Peyer's patch (tissue), 4 donors: ENCODE measurements at regions not wholly inside any gene's neighbourhood (a gene's known extent, or its start where the extent isn't known, plus 50 kb on each side); places are given as distances from the start of the nearest gene placed in this dataset.

Experiments
- DNase-seq, 3 donors: peaks; one replicate each; pipeline ENCODE4 v3.0.0-alpha.2; 2017 to 2019
- H3K27ac ChIP-seq, 4 donors: fragments of 200-600 bp; sonication (generic); one replicate each; pipeline ENCODE4 v1.5.1; 2016 to 2019
- H3K27me3 ChIP-seq, 2 donors: fragments of 200-600 bp; sonication (generic); one replicate each; pipeline ENCODE4 v1.5.1; 2019
- H3K36me3 ChIP-seq, 3 donors: fragments of 200-600 bp; sonication (generic); one replicate each; pipeline ENCODE4 v1.5.1; 2016 to 2019
- H3K4me1 ChIP-seq, 4 donors: fragments of 200-600 bp; sonication (generic); one replicate each; pipeline ENCODE4 v1.5.1; 2016 to 2019
- H3K4me3 ChIP-seq, 4 donors: fragments of 200-600 bp; sonication (generic); 1 replicate in 3 of 4; 2 replicates in 1 of 4; pipeline ENCODE4 v1.5.1; 2016 to 2019; ENCODE audit warnings: mild to moderate bottlenecking in 1 of 4
- H3K9me3 ChIP-seq, 4 donors: fragments of 200-600 bp; sonication (generic); one replicate each; pipeline ENCODE4 v1.5.1; 2016 to 2019; ENCODE audit warnings: mild to moderate bottlenecking in 1 of 4
- POLR2A ChIP-seq, 2 donors: fragments of 450-650 bp; IDR thresholded peaks; one replicate each; pipeline ENCODE4 v1.5.1; 2017; ENCODE audit warnings: antibody characterized with exemption in 2 of 2, mild to moderate bottlenecking in 2 of 2, moderate library complexity in 2 of 2
- TF ChIP-seq, protein P1 (sequence below), 6 experiments: fragments of 450-650 bp in 4 of 6; fragments of 200-600 bp in 2 of 6; sonication (generic) in 1 of 6; IDR thresholded peaks; one replicate each; pipeline ENCODE4 v1.5.1; 2017 to 2019; ENCODE audit warnings: antibody characterized with exemption in 6 of 6, mild to moderate bottlenecking in 3 of 6, moderate library complexity in 1 of 6

DNA sequence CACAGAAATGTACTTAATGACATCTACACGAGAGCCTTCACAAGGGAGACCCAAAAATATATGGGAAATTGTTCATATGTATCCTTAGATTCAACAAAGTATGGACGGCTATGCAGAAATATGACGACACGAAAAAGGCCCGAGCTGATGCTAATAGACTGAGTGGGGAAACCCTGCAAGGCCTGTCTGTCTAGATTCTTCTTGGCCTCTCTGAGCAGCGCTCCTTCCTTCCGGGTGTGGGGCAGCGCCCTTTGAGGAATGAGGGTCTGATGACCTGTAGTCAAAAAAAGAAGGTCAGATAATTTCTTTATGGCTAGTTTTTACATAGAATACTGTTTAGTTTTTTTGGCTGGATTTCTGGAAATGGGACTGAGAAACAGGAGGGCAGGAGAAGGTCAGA, 192.8 kb upstream of the AKR1E2 start:
- no peaks in the 10 kb centered on the region for H3K4me1 ChIP-seq
- no peak overlapping the region for H3K4me3 ChIP-seq
- TF ChIP-seq POLR2A (IDR thresholded peaks at IDR 0.05) = no peak
- TF ChIP-seq, protein P1, sequence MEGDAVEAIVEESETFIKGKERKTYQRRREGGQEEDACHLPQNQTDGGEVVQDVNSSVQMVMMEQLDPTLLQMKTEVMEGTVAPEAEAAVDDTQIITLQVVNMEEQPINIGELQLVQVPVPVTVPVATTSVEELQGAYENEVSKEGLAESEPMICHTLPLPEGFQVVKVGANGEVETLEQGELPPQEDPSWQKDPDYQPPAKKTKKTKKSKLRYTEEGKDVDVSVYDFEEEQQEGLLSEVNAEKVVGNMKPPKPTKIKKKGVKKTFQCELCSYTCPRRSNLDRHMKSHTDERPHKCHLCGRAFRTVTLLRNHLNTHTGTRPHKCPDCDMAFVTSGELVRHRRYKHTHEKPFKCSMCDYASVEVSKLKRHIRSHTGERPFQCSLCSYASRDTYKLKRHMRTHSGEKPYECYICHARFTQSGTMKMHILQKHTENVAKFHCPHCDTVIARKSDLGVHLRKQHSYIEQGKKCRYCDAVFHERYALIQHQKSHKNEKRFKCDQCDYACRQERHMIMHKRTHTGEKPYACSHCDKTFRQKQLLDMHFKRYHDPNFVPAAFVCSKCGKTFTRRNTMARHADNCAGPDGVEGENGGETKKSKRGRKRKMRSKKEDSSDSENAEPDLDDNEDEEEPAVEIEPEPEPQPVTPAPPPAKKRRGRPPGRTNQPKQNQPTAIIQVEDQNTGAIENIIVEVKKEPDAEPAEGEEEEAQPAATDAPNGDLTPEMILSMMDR (IDR thresholded peaks at IDR 0.05) = no peak
- H3K27me3 ChIP-seq = no peaks in the 10 kb centered on the region
- no peaks in the 10 kb centered on the region for H3K36me3 ChIP-seq
- DNase-seq = no peak
- H3K9me3 ChIP-seq = no peaks in the 10 kb centered on the region
- no peak overlapping the region for H3K27ac ChIP-seq

GRCh38 chr10:4632757-4633156, 193.2 kb upstream of the AKR1E2 start:
- Histone ChIP-seq H3K27ac (no peak overlapping the region), H3K4me1 (no peaks in the 10 kb centered on the region), H3K36me3 (no peaks in the 10 kb centered on the region), H3K27me3 (no peaks in the 10 kb centered on the region), H3K4me3 (no peak overlapping the region), H3K9me3 (no peaks in the 10 kb centered on the region)
- TF ChIP-seq, protein P1 (IDR thresholded peaks at IDR 0.05) = no peak
- TF ChIP-seq POLR2A (IDR thresholded peaks at IDR 0.05) = no peak
- DNase-seq = no peak

- Histone ChIP-seq H3K27me3 (no peaks in the 10 kb centered on the region), H3K9me3 (peaks cover 0 to 5% (median 0%) of the 10 kb centered on the region in 4 donors), H3K36me3 (no peaks in the 10 kb centered on the region), H3K27ac (no peak overlapping the region), H3K4me3 (no peak overlapping the region), H3K4me1 (no peaks in the 10 kb centered on the region)
- no peak for DNase-seq
- TF ChIP-seq, protein P1 (IDR thresholded peaks at IDR 0.05) = no peak
- no peak for TF ChIP-seq POLR2A (IDR thresholded peaks at IDR 0.05)
Measured at GRCh38 chr10:4626919-4627318, 199.1 kb upstream of the AKR1E2 start.

DNA sequence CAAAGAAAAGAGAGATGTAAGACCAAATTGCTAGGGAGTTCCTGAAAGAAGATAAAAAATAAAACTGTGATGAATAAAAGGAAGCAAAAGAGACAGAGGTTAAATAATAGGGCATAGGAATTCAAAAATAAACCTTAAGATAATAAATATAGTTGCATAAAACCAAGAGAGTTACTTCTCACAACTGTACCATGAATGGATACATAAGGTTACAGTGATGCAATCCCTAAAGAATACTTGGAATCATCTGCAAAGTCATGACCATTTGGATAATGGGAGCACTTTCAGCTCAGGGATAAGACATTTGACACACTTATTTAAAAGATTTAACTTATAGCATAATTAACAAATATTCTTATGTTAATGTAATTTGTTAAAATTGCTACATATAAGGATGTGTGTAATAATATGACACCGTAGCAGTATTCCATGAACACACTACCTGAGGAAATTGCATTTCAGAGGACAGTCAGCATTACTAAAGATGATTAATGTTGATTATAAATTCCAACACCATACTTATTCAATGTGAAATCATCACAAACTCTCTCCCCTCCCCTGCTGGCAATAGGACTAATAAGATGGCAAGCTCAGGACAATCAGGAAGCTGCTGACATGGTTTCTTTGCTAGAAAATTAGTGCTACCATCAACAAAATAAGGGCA, 202.1 kb upstream of the AKR1E2 start:
- H3K9me3 ChIP-seq = peaks cover 0 to 5% (median 0%) of the 10 kb centered on the region in 4 donors
- H3K4me1 ChIP-seq = no peaks in the 10 kb centered on the region
- TF ChIP-seq, protein P1 (IDR thresholded peaks at IDR 0.05) = no peak
- no peak for TF ChIP-seq POLR2A (IDR thresholded peaks at IDR 0.05)
- no peak overlapping the region for H3K4me3 ChIP-seq
- no peaks in the 10 kb centered on the region for H3K27me3 ChIP-seq
- no peaks in the 10 kb centered on the region for H3K36me3 ChIP-seq
- no peak overlapping the region for H3K27ac ChIP-seq
- no peak for DNase-seq

DNA sequence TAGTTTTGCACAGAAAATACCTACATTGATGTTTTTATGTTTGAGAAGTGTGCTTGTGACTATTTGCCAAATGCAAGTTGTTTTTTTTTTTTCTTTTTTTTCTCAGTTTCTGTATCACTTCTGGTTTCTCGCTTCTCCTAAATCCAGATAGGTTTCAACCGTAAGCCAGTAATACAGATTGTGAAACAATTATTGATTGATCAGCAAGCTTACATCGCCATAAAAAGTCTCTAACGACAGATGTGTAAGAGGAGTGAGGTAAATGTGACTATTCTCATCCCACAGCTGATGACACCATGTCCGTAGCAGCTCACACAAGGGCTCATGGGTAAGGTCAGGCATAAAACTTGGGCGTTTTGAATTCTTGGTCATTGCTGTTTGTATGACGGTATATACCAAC, 202.8 kb upstream of the AKR1E2 start:
- TF ChIP-seq, protein P1 (IDR thresholded peaks at IDR 0.05) = no peak
- TF ChIP-seq POLR2A (IDR thresholded peaks at IDR 0.05) = no peak
- H3K27me3 ChIP-seq = no peaks in the 10 kb centered on the region
- H3K4me3 ChIP-seq = no peak overlapping the region
- DNase-seq = no peak
- H3K36me3 ChIP-seq = no peaks in the 10 kb centered on the region
- peaks cover 0 to 5% (median 0%) of the 10 kb centered on the region in 4 donors for H3K9me3 ChIP-seq
- no peaks in the 10 kb centered on the region for H3K4me1 ChIP-seq
- no peak overlapping the region for H3K27ac ChIP-seq

- Histone ChIP-seq H3K36me3 (no peaks in the 10 kb centered on the region), H3K4me1 (no peaks in the 10 kb centered on the region), H3K27me3 (no peaks in the 10 kb centered on the region), H3K4me3 (no peak overlapping the region), H3K9me3 (peaks cover 0 to 4% (median 0%) of the 10 kb centered on the region in 4 donors), H3K27ac (no peak overlapping the region)
- DNase-seq = no peak
- TF ChIP-seq POLR2A (IDR thresholded peaks at IDR 0.05) = no peak
Measured at GRCh38 chr10:4622384-4622783, 203.6 kb upstream of the AKR1E2 start.
